Keratinocyte (primary cell): ENCODE measurements at regions not wholly inside any gene's neighbourhood (a gene's known extent, or its start where the extent isn't known, plus 50 kb on each side); places are given as distances from the start of the nearest gene placed in this dataset.
A peak's percentile ranks its signal among the peaks of the same experiment; 100 is the strongest.

ENCODE experiments used
- DNase-seq: peaks from one replicate; pipeline ENCODE4 v3.0.0-alpha.2; 2011; ENCODE audit warnings: low read depth, missing footprints, low spot score
- FAIRE-seq: peaks from 2 replicates; lab custom pipeline; 2011; peaks lifted over from hg19 to GRCh38; lab: Jason Lieb, UNC
- H2AFZ ChIP-seq: 2 replicates; pipeline ENCODE4 v1.6.0; 2012; ENCODE audit warnings: low read length, control low read depth, inconsistent platforms; ENCODE audit not compliant: control insufficient read depth
- H3K27ac ChIP-seq: 2 replicates; pipeline ENCODE4 v1.5.1; 2011; ENCODE audit warnings: low read length; ENCODE audit not compliant: control insufficient read depth, insufficient read depth
- H3K27me3 ChIP-seq: 3 replicates; pipeline ENCODE4 v1.6.0; 2011; ENCODE audit warnings: low read length; ENCODE audit not compliant: control insufficient read depth, insufficient read depth; ENCODE audit errors: extremely low read depth
- H3K36me3 ChIP-seq, 2 experiments: 2 replicates in 1 of 2; 3 replicates in 1 of 2; pipeline ENCODE4 v1.5.1; 2011; ENCODE audit warnings: low read length in 2 of 2, mild to moderate bottlenecking in 1 of 2; ENCODE audit not compliant: control insufficient read depth in 2 of 2, insufficient read depth in 2 of 2; ENCODE audit errors: extremely low read depth in 1 of 2
- H3K4me1 ChIP-seq: 3 replicates; pipeline ENCODE4 v1.5.1; 2011; ENCODE audit warnings: low read length; ENCODE audit not compliant: control insufficient read depth, insufficient read depth; ENCODE audit errors: extremely low read depth
- H3K4me2 ChIP-seq: 3 replicates; pipeline ENCODE4 v1.6.0; 2011; ENCODE audit warnings: low read depth, low read length; ENCODE audit not compliant: control insufficient read depth, insufficient read depth; ENCODE audit errors: extremely low read depth
- H3K4me3 ChIP-seq, 3 experiments: fragments of 200-600 bp in 1 of 3; sonication (generic) in 1 of 3; 2 replicates in 2 of 3; 3 replicates in 1 of 3; pipeline ENCODE4 v1.5.1; 2011 to 2016; ENCODE audit warnings: low read length in 3 of 3, mild to moderate bottlenecking in 3 of 3, control low read depth in 2 of 3, inconsistent platforms in 1 of 3, low read depth in 1 of 3, mixed read lengths in 1 of 3, mixed run types in 1 of 3, moderate library complexity in 1 of 3; ENCODE audit not compliant: control insufficient read depth in 2 of 3, insufficient read depth in 2 of 3; ENCODE audit errors: extremely low read depth in 1 of 3
- H3K79me2 ChIP-seq: 2 replicates; pipeline ENCODE4 v1.6.0; 2012; ENCODE audit warnings: low read length; ENCODE audit not compliant: control insufficient read depth, insufficient read depth
- H3K9ac ChIP-seq: 3 replicates; pipeline ENCODE4 v1.6.0; 2011; ENCODE audit warnings: low read length; ENCODE audit not compliant: control insufficient read depth, insufficient read depth; ENCODE audit errors: extremely low read depth
- H3K9me1 ChIP-seq: 3 replicates; pipeline ENCODE4 v1.6.0; 2011; ENCODE audit warnings: low read length; ENCODE audit not compliant: control insufficient read depth, insufficient read depth; ENCODE audit errors: extremely low read depth
- H3K9me3 ChIP-seq: 2 replicates; pipeline ENCODE4 v1.5.1; 2012; ENCODE audit warnings: low read depth, low read length; ENCODE audit not compliant: control insufficient read depth
- H4K20me1 ChIP-seq: 3 replicates; pipeline ENCODE4 v1.6.0; 2011; ENCODE audit warnings: low read length; ENCODE audit not compliant: control insufficient read depth, insufficient read depth; ENCODE audit errors: extremely low read depth
- EZH2 ChIP-seq: IDR thresholded peaks from one replicate; pipeline ENCODE4 v1.6.1; 2012; ENCODE audit warnings: inconsistent platforms, mild to moderate bottlenecking, low read length, moderate library complexity
- dilution Hi-C: fragments of 300-500 bp; cut with MboI; formaldehyde crosslinking; loops from one replicate; pipeline ENCODE4 v1.7.0; 2020; ENCODE audit warnings: low sequenced_read_pairs; ENCODE audit not compliant: extremely low pct_ligation_motif_present
- TF ChIP-seq, protein P1 (sequence below), 3 experiments: IDR thresholded peaks in 1 of 3; conservative IDR thresholded peaks in 1 of 3; optimal IDR thresholded peaks in 1 of 3; 2 replicates in 2 of 3; 3 replicates in 1 of 3; pipeline versions ENCODE3 to v1.5.1; 2011; ENCODE audit warnings: low read length in 3 of 3, mild to moderate bottlenecking in 3 of 3, moderate library complexity in 2 of 3, control low read depth in 1 of 3, inconsistent platforms in 1 of 3; ENCODE audit not compliant: insufficient read depth in 2 of 3; ENCODE audit errors: extremely low read depth in 1 of 3

DNA sequence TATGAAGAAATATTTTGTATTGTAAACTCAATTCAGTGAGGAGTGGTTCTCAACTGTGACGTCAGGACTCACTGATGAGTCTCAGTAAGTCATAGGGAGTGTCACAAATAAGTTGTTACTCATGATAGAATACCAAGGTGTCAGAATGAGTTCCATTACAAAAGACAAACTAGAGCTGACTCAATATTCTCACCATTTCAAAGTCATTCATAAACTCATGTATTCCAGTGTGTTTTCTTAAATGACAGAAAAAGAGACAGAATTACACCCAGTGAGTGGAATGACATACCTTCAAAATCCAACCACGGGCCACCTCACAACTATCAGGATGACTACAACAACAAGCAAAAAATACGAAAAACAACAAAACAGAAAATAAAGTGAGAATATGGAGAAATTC is 321.5 kb downstream of the ENC1 start:
- FAIRE-seq (no peak), DNase-seq (peak; percentile 36)
- no peaks in the 10 kb centered on the region for H3K27me3 ChIP-seq
- H3K9me3 ChIP-seq = no peaks in the 10 kb centered on the region
- H3K4me2 ChIP-seq = no peak overlapping the region
- no peaks in the 10 kb centered on the region for H3K79me2 ChIP-seq
- TF ChIP-seq, protein P1, sequence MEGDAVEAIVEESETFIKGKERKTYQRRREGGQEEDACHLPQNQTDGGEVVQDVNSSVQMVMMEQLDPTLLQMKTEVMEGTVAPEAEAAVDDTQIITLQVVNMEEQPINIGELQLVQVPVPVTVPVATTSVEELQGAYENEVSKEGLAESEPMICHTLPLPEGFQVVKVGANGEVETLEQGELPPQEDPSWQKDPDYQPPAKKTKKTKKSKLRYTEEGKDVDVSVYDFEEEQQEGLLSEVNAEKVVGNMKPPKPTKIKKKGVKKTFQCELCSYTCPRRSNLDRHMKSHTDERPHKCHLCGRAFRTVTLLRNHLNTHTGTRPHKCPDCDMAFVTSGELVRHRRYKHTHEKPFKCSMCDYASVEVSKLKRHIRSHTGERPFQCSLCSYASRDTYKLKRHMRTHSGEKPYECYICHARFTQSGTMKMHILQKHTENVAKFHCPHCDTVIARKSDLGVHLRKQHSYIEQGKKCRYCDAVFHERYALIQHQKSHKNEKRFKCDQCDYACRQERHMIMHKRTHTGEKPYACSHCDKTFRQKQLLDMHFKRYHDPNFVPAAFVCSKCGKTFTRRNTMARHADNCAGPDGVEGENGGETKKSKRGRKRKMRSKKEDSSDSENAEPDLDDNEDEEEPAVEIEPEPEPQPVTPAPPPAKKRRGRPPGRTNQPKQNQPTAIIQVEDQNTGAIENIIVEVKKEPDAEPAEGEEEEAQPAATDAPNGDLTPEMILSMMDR (optimal IDR thresholded peaks at IDR 0.05 in 1 of 3, IDR thresholded peaks at IDR 0.05 in 1 of 3, conservative IDR thresholded peaks at IDR 0.05 in 1 of 3; ENCODE audit: extremely low read depth in 1 of 3, insufficient read depth in 2 of 3, low read length in 3 of 3) = no peak
- TF ChIP-seq EZH2 = no peak
- H2AFZ ChIP-seq = no peak overlapping the region
- no peak overlapping the region for H3K4me3 ChIP-seq
- peaks cover 52% of the 10 kb centered on the region for H3K4me1 ChIP-seq
- peak overlapping the region; percentile 68 for H3K27ac ChIP-seq
- dilution Hi-C loops = no loop called here
- H3K9ac ChIP-seq = no peak overlapping the region
- H3K9me1 ChIP-seq = no peaks in the 10 kb centered on the region
- H3K36me3 ChIP-seq = no peaks in the 10 kb centered on the region
- no peaks in the 10 kb centered on the region for H4K20me1 ChIP-seq

DNA sequence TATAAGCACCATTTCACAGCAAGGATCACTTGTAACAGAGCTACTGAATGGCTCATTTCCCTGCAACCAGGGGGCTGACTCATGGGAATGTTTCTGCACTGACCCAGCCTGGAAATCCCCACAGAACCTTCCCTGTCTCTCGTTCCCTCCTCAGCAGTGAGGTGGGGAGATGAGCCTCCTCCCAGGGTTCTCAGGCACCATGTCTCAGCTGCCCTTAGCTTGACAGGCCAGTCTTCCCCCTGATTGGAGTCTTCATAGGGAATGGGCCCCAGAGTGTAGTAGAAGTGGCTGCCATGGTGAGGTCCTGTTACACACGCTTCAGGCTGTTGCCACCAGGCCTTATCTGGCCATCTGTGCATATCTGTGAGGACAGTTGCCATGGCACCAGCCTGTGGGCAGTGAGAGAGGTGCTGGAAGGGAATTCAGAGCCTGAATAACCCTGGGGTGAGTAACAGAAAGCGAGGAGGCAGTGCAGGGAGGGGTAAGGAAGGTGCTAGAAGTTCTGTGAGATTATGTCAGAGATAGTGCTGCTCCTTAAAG is 324.4 kb downstream of the ENC1 start:
- peak overlapping the region; percentile 57 for H3K4me2 ChIP-seq
- H3K4me1 ChIP-seq = peaks cover 51% of the 10 kb centered on the region
- no peaks in the 10 kb centered on the region for H3K36me3 ChIP-seq
- H2AFZ ChIP-seq = peak overlapping the region; percentile 73
- peak; percentile 99 for FAIRE-seq
- no peak for TF ChIP-seq EZH2
- TF ChIP-seq, protein P1 (optimal IDR thresholded peaks at IDR 0.05 in 1 of 3, IDR thresholded peaks at IDR 0.05 in 1 of 3, conservative IDR thresholded peaks at IDR 0.05 in 1 of 3; ENCODE audit: extremely low read depth in 1 of 3, insufficient read depth in 2 of 3, low read length in 3 of 3) = no peak
- DNase-seq = peak; percentile 91
- no peaks in the 10 kb centered on the region for H4K20me1 ChIP-seq
- H3K4me3 ChIP-seq = no peak overlapping the region
- no peaks in the 10 kb centered on the region for H3K9me3 ChIP-seq
- dilution Hi-C loops = no loop called here
- no peaks in the 10 kb centered on the region for H3K9me1 ChIP-seq
- peak overlapping the region; percentile 96 for H3K27ac ChIP-seq
- H3K9ac ChIP-seq = peak overlapping the region; percentile 74
- no peaks in the 10 kb centered on the region for H3K27me3 ChIP-seq
- no peaks in the 10 kb centered on the region for H3K79me2 ChIP-seq
